Fibroblast of pulmonary artery (primary cell): ENCODE measurements at regions not wholly inside any gene's neighbourhood (a gene's known extent, or its start where the extent isn't known, plus 50 kb on each side); places are given as distances from the start of the nearest gene placed in this dataset.

ENCODE experiments used
- DNase-seq: peaks from one replicate; pipeline ENCODE4 v3.0.0-alpha.2; 2010; ENCODE audit warnings: low read depth
- H3K4me3 ChIP-seq: replicated peaks from 2 replicates; pipeline ENCODE4 v1.5.1; 2011; ENCODE audit warnings: low read depth, mild to moderate bottlenecking, control low read depth, low read length, moderate library complexity
- CTCF ChIP-seq: IDR thresholded peaks from 2 replicates; pipeline ENCODE4 v1.5.1; 2011; ENCODE audit warnings: mild to moderate bottlenecking, control low read depth, low read length, inconsistent platforms; ENCODE audit errors: missing control alignments

GRCh38 chr5:63152871-63153270, 574.3 kb downstream of the LRRC70 start:
- TF ChIP-seq CTCF: no peak
- no peak overlapping the region for H3K4me3 ChIP-seq
- DNase-seq: no peak

DNA sequence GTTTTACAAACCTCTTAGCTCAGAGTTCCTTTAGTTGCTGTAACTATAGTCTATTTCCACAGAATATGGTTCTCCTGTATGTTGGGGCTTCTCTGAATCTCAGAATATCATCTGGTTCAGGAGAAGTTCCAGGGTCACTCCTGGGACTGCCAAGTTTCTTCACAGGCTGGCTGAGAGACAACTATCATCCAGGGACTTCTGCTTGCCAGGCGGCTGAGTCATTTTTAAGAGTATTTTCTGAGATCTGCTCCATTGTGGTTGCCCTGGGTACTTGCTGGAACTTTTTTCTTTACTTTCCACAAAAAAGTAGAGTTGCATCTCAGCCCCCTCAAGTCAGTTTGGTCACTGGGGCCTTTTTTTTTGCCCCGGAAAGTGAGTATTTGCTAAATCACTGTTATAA, 566.5 kb downstream of the LRRC70 start:
- no peak for DNase-seq
- no peak for TF ChIP-seq CTCF

DNA sequence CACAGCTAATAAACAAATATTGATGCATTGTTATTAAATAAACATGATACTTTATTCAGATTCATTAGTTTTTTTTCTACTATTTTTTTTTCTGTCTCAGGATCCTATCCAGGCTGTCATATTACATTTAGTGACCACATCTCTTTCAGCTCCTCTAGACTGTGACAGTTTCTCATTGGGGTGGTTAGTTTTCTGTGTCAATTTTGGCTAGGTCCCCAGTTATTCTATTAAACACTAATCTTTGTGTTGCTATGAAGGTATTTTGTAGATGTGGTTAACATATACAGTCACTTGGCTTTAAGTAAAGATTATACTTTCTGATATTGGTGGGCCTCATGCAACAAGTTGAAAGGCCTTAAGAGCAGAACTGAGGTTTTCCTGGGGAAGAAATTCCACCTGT, 563.0 kb downstream of the LRRC70 start:
- no peak overlapping the region for H3K4me3 ChIP-seq
- DNase-seq: no peak
- no peak for TF ChIP-seq CTCF

More for the DNA sequence above, 566.5 kb downstream of the LRRC70 start:
- H3K4me3 ChIP-seq: no peak overlapping the region

DNA sequence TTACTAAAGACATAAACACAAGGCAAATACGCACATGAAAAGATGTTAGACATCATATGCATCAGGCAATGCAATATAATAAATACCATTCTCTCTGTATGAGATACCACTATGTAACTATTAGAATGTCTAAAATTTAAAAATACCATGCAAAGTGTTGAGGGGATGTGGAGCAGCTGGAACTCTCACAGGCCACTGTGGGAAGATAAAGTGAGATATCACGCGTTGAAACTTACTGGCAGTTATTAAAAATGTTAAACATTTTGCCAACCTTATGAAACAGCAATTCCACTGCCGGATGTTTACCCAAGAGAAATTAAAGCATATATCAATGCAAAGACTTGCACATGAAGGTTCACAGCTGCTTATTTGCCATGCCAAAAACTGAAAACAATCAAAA, 556.7 kb downstream of the LRRC70 start:
- peak; percentile 38 for DNase-seq
- TF ChIP-seq CTCF: no peak

GRCh38 chr5:63131626-63132285, 553.1 kb downstream of the LRRC70 start:
- no peak for TF ChIP-seq CTCF
- no peak overlapping the region for H3K4me3 ChIP-seq
- peak; percentile 77 for DNase-seq

More for the DNA sequence above, 556.7 kb downstream of the LRRC70 start:
- H3K4me3 ChIP-seq: no peak overlapping the region

GRCh38 chr5:63128761-63129160, 550.1 kb downstream of the LRRC70 start:
- no peak for DNase-seq
- H3K4me3 ChIP-seq: no peak overlapping the region
- no peak for TF ChIP-seq CTCF

- no peak for TF ChIP-seq CTCF
- H3K4me3 ChIP-seq: no peak overlapping the region
- DNase-seq: no peak
These were observed 549.4 kb downstream of the LRRC70 start for GRCh38 chr5:63128018-63128417.
